ELR (cell line): ENCODE measurements at regions not wholly inside any gene's neighbourhood (a gene's known extent, or its start where the extent isn't known, plus 50 kb on each side); places are given as distances from the start of the nearest gene placed in this dataset.
A peak's percentile ranks its signal among the peaks of the same experiment; 100 is the strongest.
"Not testable (repeated sequence)": the region's sequence is repeated elsewhere in the genome, so short reads cannot be mapped to it uniquely, and the experiment has no call there.

Experiments
- DNase-seq: peaks from one replicate; pipeline ENCODE4 v3.0.0-alpha.2; 2015; ENCODE audit warnings: low read depth

DNA sequence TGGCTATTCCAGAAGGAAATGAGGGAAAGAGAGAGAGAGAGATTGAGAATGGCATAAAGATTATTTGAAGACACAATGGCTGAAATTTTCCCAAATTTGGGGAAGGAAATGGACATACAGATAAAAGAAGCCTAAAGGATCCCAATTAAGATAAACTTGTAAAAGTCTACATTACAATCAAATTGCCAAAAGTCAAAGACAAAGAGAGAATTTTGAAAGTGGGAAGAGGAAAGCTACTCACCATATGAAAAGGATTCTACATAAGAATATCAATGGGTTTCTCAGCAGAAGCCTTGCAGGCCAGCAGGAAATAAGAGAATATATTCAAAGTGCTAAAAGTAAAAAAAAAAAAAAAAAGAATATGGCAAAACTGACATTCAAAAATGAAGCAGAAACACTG lies 233.0 kb upstream of the NFIA start:
- no peak for DNase-seq

DNA sequence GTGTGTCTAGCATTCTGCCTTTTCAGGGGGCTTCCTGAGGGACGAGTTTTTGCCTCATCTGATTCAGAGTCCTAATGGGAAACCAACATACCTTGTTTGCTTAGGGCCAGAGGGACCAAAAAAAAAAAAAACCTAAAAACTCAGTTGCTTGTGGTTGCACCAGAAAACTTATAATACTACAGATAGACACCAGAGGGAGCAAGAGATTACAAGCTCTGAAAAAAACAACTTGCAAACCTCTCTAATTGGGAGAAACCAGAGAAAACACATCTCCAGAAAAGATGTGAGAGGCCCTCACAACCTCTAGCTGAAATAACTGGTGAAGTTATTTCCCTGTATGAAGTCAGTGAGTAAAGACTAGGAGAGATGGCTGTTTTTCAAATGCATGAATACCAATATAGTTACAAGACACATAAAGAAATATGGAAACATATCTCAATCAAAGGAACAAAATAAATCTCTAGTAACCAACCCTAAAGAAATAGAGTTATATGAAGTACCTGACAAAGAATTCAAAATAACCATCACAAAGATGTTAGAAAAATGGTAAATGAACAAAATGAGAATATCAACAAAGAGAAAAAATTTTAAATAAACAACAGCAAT lies 233.7 kb upstream of the NFIA start:
- peak; percentile 47 for DNase-seq

GRCh38 chr1:60847855-60848582 lies 234.3 kb upstream of the NFIA start:
- no peak for DNase-seq

DNA sequence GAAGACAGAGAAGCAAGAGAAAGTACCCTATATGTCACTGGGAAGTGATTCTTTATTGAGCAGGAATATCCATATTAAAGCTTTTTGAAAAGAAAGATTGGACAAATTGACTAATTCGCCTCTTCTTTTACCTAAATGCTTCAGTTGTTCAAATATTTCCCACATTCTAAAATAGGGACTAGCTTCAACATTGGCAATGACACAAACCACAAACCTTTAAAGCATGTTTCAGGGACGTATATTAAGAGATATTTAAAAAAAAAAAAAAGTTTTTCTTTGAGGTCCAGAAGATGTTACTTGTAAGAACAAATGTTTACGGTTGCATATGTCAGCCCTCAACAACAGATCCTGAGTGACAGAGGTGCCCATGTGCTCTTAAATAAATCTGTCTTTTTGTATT lies 235.0 kb upstream of the NFIA start:
- DNase-seq: no peak

GRCh38 chr1:60845659-60846058 lies 236.7 kb upstream of the NFIA start:
- not testable (repeated sequence) for DNase-seq

- no peak for DNase-seq
Measured at GRCh38 chr1:60842304-60842703, 240.1 kb upstream of the NFIA start.

- DNase-seq: no peak
Measured at GRCh38 chr1:60841116-60842046, 241.0 kb upstream of the NFIA start.

DNA sequence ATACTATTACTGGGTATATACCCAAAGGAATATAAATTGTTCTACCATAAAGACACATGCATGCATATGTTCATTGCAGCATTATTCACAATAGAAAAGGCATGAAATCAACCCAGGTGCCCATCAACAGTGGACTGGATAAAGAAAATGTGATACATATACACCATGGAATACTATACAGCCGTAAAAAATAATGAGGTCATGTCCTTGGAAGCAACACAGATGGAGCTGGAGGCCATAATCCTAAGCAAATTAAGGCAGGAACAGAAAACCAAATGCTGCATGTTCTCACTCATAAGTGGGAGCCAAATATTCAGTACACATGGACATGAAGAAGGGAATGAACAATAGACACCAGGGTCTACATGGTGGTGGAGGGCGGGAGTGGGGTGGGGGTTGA lies 241.9 kb upstream of the NFIA start:
- not testable (repeated sequence) for DNase-seq

DNA sequence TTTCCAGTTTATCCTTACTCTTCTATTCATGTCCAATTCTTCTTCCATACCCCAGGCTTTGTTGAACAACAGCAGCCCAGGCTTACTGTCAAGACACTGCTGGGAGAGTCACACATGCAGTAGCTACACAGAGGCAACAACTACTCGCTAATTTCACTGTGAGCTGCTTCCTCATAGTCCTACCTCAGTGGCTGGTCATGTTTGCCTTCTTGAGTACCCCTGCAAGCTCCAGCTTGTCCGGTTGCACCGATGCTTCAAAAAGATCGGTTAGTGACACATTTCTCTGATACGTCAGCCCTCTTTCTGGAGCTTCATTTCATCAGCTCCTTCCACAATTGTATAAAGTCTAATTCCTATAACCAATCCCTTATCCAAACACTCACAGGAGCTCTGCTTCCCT lies 246.7 kb upstream of the NFIA start:
- DNase-seq: no peak

- DNase-seq: no peak
Measured at GRCh38 chr1:60833173-60833572, 249.2 kb upstream of the NFIA start.

DNA sequence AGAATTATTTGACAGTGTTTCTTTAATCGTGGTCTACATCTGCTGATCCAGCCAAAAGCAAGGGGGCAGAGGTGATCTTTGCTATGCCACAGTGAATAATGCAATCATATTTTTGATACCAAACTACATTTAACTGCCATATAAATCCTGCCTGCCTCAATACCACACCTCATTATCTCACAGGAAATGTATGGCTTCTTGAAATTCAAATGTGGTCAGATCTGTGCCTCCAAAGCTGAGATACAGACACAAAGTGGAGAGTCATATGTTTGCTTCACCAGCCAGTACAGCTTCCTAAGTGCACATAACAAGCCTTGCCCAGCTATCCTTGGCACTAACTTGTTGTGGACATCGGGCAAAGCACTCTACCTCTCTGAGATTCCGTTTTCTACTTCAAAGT lies 250.0 kb upstream of the NFIA start:
- no peak for DNase-seq

DNA sequence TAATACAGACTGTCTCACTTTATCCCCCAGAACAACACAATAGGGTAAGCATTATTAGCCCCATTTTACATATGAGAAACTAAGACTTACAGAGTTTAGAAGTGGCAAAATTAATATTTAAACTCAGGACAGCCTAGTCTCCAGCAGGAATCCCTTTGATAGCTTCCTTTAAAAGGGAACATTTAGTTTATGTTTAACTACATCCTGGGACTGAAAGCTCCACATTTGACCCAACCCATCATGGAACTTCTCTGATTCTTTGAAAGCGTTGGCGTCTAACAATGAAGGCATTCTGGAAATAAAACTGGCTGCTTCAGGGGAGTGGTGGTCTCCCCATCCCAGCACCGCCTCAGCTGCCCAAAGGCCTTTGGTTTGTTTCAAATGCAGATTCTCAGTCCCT lies 250.6 kb upstream of the NFIA start:
- no peak for DNase-seq

GRCh38 chr1:60828944-60829343 lies 253.4 kb upstream of the NFIA start:
- DNase-seq: no peak

GRCh38 chr1:60826320-60827094 lies 255.9 kb upstream of the NFIA start:
- DNase-seq: no peak

- no peak for DNase-seq
Measured at GRCh38 chr1:60825593-60825992, 256.8 kb upstream of the NFIA start.

GRCh38 chr1:60823151-60823550 lies 259.2 kb upstream of the NFIA start:
- no peak for DNase-seq

DNA sequence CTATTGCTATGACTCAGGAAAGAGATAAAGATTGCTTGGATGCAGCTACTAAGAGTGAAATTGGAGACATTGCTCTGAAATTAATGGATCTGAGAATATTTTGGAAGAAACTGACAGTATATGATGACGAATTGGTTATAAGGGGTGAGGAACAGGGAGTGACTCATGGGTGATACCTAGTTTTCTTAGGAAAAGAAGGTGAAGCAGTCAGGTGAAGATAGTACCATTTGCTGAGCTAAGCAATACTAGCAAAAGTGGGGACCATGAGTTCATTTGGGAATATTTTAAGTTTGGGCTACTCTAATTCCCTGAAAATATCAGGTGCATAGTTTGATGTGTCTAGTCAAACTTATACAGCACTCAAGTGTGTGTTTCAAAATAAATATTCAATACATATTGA lies 260.1 kb upstream of the NFIA start:
- DNase-seq: no peak

DNA sequence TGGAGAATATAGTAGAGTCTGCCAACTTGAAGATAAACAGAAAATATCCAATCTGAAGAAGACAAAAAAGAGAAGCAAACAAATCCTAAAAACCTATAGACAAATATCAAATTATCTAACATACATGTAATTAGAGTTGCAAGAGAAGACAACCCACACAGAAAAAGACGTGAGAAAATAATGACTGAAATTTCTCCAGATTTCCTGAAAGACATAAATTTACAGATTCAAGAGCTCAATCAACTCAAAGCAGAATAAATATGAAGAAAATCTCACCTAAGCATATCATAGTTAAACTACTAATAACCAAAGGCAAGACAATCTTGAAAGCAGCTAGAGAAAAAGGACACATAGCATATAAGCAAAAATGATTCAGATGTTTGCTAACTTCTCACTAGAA lies 261.2 kb upstream of the NFIA start:
- DNase-seq: no peak

- DNase-seq: no peak
Measured at GRCh38 chr1:60818969-60819701, 263.2 kb upstream of the NFIA start.

- DNase-seq: no peak
Measured at GRCh38 chr1:60813071-60813470, 269.3 kb upstream of the NFIA start.

- no peak for DNase-seq
Measured at GRCh38 chr1:60809204-60809980, 273.0 kb upstream of the NFIA start.
